HG02571 (cell line): ENCODE measurements at regions not wholly inside any gene's neighbourhood (a gene's known extent, or its start where the extent isn't known, plus 50 kb on each side); places are given as distances from the start of the nearest gene placed in this dataset.

Source experiments
- ATAC-seq: cut with Tn5 transposase; IDR thresholded peaks from one replicate; pipeline ENCODE4 v1.9.1; 2021; ENCODE audit warnings: mild to moderate bottlenecking, moderate library complexity; ENCODE audit not compliant: unreplicated experiment

- no peak for ATAC-seq
Measured at GRCh38 chr12:13369474-13370056, 173.0 kb downstream of the EMP1 start.

- no peak for ATAC-seq
Measured at GRCh38 chr12:13368971-13369370, 172.4 kb downstream of the EMP1 start.

- no peak for ATAC-seq
Measured at GRCh38 chr12:13368431-13368830, 171.9 kb downstream of the EMP1 start.

- no peak for ATAC-seq
Measured at GRCh38 chr12:13367973-13368372, 171.4 kb downstream of the EMP1 start.

- no peak for ATAC-seq
Measured at GRCh38 chr12:13365748-13366366, 169.3 kb downstream of the EMP1 start.

GRCh38 chr12:13362260-13362841, 165.8 kb downstream of the EMP1 start:
- ATAC-seq, result peak; percentile 94

GRCh38 chr12:13359636-13360035, 163.1 kb downstream of the EMP1 start:
- ATAC-seq, result no peak

- no peak for ATAC-seq
Measured at GRCh38 chr12:13358391-13358905, 161.9 kb downstream of the EMP1 start.

- ATAC-seq, result no peak
Measured at GRCh38 chr12:13350946-13351345, 154.4 kb downstream of the EMP1 start.

GRCh38 chr12:13350381-13350780, 153.9 kb downstream of the EMP1 start:
- no peak for ATAC-seq

- ATAC-seq, result no peak
Measured at GRCh38 chr12:13348464-13348863, 151.9 kb downstream of the EMP1 start.

GRCh38 chr12:13347241-13348043, 150.9 kb downstream of the EMP1 start:
- no peak for ATAC-seq

GRCh38 chr12:13345722-13346121, 149.2 kb downstream of the EMP1 start:
- ATAC-seq, result no peak

GRCh38 chr12:13343375-13343774, 146.8 kb downstream of the EMP1 start:
- ATAC-seq, result no peak

GRCh38 chr12:13342971-13343370, 146.4 kb downstream of the EMP1 start:
- no peak for ATAC-seq

- ATAC-seq, result no peak
Measured at GRCh38 chr12:13340149-13340548, 143.6 kb downstream of the EMP1 start.

GRCh38 chr12:13339538-13339937, 143.0 kb downstream of the EMP1 start:
- ATAC-seq, result no peak

- ATAC-seq, result no peak
Measured at GRCh38 chr12:13339091-13339490, 142.6 kb downstream of the EMP1 start.

GRCh38 chr12:13337791-13338190, 141.3 kb downstream of the EMP1 start:
- ATAC-seq, result no peak

- ATAC-seq, result no peak
Measured at GRCh38 chr12:13336216-13336615, 139.7 kb downstream of the EMP1 start.

GRCh38 chr12:13328535-13328934, 132.0 kb downstream of the EMP1 start:
- no peak for ATAC-seq

GRCh38 chr12:13326076-13326475, 129.6 kb downstream of the EMP1 start:
- no peak for ATAC-seq
